NCI-H446 treated with DMSO at 0.1 percent for 48 hours (cell line): ENCODE measurements at regions not wholly inside any gene's neighbourhood (a gene's known extent, or its start where the extent isn't known, plus 50 kb on each side); places are given as distances from the start of the nearest gene placed in this dataset.
A peak's percentile ranks its signal among the peaks of the same experiment; 100 is the strongest.

Experiments used
- DNase-seq: peaks from one replicate; lab custom pipeline; 2025; lab: John Stamatoyannopoulos, UW

- no peak for DNase-seq
Observed at GRCh38 chr10:50936335-50936734, 50.9 kb upstream of the A1CF start.

GRCh38 chr10:50937230-50937907 is 51.9 kb upstream of the A1CF start:
- DNase-seq = peak; percentile 3

GRCh38 chr10:50941629-50942028 is 56.2 kb upstream of the A1CF start:
- no peak for DNase-seq

- DNase-seq = no peak
Observed at GRCh38 chr10:50946991-50947781, 61.8 kb upstream of the A1CF start.

DNA sequence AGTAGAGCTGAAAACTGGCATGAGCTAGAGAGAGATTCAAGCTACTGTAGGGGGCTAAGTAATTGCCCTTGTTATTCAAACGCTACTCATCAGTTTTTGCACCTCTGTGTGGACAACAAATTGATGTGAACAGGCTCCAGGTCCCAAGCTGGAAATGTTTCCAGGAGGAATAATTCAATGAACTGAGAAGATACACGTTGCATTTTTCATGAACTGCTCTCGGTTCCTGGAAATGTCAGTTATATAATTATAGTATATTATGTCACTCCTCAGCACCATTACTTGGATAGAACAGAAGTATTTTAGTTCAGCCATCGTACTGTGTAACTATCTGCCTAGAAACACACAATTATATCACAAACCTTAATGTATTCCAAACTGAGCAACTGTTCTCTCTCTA is 65.9 kb upstream of the A1CF start:
- DNase-seq = no peak

GRCh38 chr10:50961297-50961696 is 75.9 kb upstream of the A1CF start:
- DNase-seq = no peak

GRCh38 chr10:50963063-50963462 is 77.6 kb upstream of the A1CF start:
- DNase-seq = no peak

DNA sequence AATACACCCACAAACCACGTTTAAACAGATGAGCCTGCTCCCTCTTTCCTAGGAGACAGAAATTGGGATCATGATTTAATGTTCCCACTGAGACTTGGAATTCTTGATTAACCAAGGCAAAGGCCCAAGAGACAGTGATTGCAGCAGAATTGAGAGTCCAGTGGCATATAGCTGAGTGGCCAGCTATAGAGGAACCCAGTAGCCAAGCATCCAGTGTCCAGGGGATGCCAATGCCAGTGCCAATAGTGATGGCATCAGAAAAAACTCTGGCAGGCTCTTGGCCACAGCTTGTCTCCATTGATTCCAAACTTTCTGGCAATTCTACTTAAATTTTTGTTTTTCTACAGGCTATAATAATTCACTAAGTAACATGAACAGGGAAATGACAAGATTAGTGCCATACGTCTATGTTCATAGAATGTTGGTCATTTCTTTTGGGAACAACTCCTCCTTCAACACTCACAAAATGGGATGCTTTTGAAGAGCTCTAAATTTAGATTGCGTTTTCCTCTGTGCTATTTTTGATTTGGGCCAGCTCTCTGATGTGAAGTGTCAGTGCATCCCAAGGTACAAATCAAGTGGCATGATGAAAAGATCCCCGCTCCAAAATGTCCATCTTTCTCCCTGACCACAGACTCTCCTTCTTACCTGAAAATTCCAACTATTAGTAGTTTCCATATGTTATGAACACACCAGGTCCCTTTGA is 83.1 kb upstream of the A1CF start:
- no peak for DNase-seq

DNA sequence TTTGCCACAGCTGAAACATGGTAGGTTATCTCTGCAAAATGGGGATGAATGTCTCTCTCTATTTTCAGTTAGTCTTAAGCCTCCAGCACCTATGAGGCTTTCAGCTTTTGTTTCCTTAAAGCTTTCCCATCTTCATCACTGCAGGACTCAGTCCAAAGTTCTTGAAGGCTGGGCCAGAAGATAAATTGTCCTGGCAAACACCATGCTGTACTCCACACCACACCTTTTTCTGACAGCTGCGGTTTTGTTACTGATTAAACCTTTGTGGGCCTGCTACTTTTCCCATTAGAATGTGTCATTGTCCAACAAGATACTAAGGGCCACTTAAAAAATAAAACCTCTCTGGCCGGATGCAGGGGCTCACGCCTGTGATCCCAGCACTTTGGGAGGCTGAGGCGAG is 87.2 kb upstream of the A1CF start:
- DNase-seq = no peak

GRCh38 chr10:50981385-50981784 is 92.9 kb upstream of the PRKG1 start:
- no peak for DNase-seq

GRCh38 chr10:50981904-50982303 is 92.4 kb upstream of the PRKG1 start:
- no peak for DNase-seq

DNA sequence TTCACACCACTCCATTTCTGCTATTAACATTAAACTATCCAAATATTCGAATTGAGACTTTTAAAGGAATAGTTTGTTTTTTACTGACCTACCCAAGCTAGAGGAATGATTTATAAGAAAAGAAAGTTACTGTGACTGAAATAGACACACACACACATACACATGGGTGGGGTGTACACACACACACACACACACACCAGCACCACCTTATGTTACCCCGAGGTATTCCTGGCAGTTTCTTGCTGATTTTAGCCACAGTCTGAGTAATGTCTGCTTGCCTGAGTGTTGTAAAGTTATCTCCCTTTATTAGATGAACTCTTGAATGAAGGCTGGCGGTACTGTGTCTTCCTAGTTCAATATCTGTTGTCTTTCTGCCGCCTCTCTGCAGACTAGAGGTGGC is 91.3 kb upstream of the PRKG1 start:
- no peak for DNase-seq

GRCh38 chr10:50987934-50988333 is 86.4 kb upstream of the PRKG1 start:
- no peak for DNase-seq

GRCh38 chr10:50988792-50989191 is 85.5 kb upstream of the PRKG1 start:
- DNase-seq = no peak

DNA sequence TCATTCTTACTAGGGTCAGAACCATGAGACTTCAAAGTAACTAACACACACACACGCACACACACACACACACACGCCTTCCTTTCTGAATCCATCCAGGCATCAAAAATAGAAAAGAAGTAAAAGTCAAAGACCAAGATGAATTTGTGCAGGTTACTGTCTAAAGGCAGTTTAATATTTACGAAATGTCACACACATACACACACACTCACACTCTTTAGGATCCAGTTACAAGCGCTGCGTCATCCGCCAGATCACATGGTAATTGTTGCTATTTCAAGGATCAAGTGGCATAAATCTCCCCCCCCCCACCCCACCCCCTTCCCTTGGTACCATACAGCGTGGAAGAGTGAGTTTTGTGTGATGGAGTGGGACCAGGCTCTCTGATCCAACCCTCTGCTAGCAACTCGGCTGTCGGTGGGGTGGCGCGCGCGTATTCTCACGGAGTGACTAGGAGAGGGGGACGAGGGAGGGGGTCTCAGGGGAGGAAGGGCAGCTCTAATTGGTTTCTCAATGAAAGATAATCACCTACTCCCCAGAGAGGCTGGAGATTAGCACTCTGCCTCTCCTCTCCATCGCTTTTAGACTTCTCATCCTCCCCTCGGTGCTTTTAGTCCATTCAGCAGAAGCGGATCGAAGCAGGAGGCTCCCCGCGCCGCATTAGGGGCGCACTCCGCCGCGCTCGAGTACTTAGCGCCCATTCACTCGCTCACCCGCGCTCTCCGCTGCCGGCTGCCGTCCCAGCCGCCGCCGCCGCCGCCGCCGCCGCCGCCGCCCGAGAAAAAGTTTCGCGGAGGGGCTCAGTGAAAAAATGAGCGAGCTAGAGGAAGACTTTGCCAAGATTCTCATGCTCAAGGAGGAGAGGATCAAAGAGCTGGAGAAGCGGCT is 83.5 kb upstream of the PRKG1 start:
- no peak for DNase-seq

- DNase-seq = no peak
Observed at GRCh38 chr10:50991456-50992355, 82.6 kb upstream of the PRKG1 start.

GRCh38 chr10:50992356-50992901 is 81.9 kb upstream of the PRKG1 start:
- no peak for DNase-seq

DNA sequence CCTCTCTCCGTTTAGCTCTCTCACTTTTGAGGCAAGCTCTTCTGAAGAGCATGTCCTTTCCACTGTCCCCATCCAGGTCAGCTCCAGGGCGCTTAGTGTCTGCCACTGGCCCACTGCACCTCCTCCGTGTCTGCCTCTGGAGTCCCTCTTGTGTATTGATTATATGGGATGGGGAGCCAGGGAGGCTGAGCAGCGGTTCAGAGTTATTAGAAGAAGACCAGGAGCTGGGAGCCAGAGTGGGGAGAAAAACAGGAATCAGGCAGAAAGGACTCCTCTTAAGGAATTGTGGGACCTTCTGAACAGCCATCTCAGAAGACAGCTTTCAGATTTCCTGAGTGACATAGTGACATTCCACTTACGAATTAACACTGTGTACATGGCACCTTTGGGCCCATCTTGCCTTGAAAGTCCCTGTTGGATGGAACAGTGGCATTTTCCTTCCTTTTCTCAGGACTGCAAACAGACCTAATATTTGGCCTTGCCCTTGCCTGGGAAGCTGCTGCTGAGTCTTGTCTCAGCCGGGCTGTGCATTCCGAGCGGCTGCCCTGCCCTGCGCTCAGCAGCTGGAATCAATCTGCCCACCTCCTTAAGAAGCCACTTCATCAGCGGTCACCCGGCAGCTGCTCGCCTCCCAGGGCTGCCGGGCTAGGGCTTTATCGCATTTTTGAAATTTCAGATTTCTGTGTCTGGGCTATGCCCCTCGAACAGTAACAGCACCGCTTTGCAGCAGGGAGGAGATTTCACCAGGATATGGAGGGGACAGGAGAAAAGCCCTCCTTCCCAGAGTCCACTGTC is 81.1 kb upstream of the PRKG1 start:
- no peak for DNase-seq

- DNase-seq = no peak
Observed at GRCh38 chr10:50993771-50994251, 80.5 kb upstream of the PRKG1 start.

DNA sequence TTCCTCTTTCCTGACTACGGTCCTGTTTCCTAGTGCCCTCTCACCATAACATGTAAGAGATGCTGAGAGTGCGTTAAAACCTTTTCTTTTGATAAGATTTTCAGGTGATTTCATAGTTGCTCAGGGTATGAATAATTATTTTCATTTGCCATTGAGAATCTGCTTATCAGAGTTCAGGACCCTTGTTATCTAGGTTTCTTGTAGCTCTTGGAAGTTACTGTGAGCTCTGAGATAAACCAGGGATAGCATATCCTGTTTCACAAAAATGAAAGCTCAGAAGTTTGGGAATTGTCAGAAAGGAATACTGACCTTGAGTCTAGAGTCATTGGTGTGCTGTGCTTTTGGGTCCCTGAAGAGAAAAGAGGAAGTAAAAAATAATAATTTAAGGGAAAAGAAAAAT is 76.8 kb upstream of the PRKG1 start:
- DNase-seq = no peak
